Endothelial cell (in vitro differentiated cells): ENCODE measurements at regions not wholly inside any gene's neighbourhood (a gene's known extent, or its start where the extent isn't known, plus 50 kb on each side); places are given as distances from the start of the nearest gene placed in this dataset.
A peak's percentile ranks its signal among the peaks of the same experiment; 100 is the strongest.

Source experiments
- DNase-seq: peaks from one replicate; pipeline ENCODE4 v3.0.0; 2021; ENCODE audit warnings: low spot score
- H3K27ac Mint-ChIP-seq: one replicate; pipeline ENCODE4 v1.8.0; 2021; ENCODE audit warnings: mixed read lengths, inconsistent platforms; ENCODE audit not compliant: unreplicated experiment
- H3K27me3 Mint-ChIP-seq: one replicate; pipeline ENCODE4 v1.8.0; 2021; ENCODE audit warnings: mild to moderate bottlenecking, moderate library complexity, mixed read lengths, inconsistent platforms; ENCODE audit not compliant: unreplicated experiment
- H3K36me3 Mint-ChIP-seq: one replicate; pipeline ENCODE4 v1.8.0; 2021; ENCODE audit warnings: mild to moderate bottlenecking, low read depth, mixed read lengths, inconsistent platforms; ENCODE audit not compliant: unreplicated experiment
- H3K4me1 Mint-ChIP-seq: one replicate; pipeline ENCODE4 v1.8.0; 2021; ENCODE audit warnings: mild to moderate bottlenecking, mixed read lengths, inconsistent platforms; ENCODE audit not compliant: unreplicated experiment
- H3K4me3 Mint-ChIP-seq: one replicate; pipeline ENCODE4 v1.8.0; 2021; ENCODE audit warnings: mild to moderate bottlenecking, mixed read lengths, inconsistent platforms; ENCODE audit not compliant: unreplicated experiment
- H3K9me3 Mint-ChIP-seq: one replicate; pipeline ENCODE4 v1.8.0; 2021; ENCODE audit warnings: mixed read lengths, inconsistent platforms; ENCODE audit not compliant: unreplicated experiment
- TF ChIP-seq, protein P1 (sequence below): fragments of 200-600 bp; sonication (generic); IDR thresholded peaks from one replicate; pipeline ENCODE4 v1.5.0; 2021; ENCODE audit warnings: antibody characterized with exemption; ENCODE audit not compliant: unreplicated experiment

DNA sequence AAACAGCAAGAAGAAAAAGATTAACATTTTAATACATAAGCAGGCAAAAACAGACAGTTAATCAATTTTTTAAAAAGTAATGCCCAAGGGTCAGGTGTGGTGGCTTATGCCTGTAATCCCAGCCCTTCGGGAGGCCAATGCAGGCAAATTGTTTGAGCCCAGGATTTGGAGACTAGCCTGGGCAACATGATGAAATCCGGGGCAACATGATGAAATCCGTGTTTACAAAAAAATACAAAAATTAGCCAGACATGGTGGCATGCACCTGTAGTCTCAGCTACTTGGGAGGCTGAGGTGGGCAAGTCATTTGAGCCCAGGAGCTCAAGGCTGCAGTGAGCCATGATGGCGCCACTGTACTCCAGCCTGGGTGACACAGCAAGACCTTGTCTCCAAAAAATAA lies 94.1 kb upstream of the DST start:
- Mint-ChIP-seq H3K4me3 (no peak overlapping the region), H3K9me3 (no peaks in the 10 kb centered on the region), H3K36me3 (peaks cover 9% of the 10 kb centered on the region), H3K27me3 (peaks cover 9% of the 10 kb centered on the region), H3K4me1 (peaks cover 10% of the 10 kb centered on the region), H3K27ac (no peak overlapping the region)
- no peak for DNase-seq
- TF ChIP-seq, protein P1, sequence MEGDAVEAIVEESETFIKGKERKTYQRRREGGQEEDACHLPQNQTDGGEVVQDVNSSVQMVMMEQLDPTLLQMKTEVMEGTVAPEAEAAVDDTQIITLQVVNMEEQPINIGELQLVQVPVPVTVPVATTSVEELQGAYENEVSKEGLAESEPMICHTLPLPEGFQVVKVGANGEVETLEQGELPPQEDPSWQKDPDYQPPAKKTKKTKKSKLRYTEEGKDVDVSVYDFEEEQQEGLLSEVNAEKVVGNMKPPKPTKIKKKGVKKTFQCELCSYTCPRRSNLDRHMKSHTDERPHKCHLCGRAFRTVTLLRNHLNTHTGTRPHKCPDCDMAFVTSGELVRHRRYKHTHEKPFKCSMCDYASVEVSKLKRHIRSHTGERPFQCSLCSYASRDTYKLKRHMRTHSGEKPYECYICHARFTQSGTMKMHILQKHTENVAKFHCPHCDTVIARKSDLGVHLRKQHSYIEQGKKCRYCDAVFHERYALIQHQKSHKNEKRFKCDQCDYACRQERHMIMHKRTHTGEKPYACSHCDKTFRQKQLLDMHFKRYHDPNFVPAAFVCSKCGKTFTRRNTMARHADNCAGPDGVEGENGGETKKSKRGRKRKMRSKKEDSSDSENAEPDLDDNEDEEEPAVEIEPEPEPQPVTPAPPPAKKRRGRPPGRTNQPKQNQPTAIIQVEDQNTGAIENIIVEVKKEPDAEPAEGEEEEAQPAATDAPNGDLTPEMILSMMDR, result no peak

DNA sequence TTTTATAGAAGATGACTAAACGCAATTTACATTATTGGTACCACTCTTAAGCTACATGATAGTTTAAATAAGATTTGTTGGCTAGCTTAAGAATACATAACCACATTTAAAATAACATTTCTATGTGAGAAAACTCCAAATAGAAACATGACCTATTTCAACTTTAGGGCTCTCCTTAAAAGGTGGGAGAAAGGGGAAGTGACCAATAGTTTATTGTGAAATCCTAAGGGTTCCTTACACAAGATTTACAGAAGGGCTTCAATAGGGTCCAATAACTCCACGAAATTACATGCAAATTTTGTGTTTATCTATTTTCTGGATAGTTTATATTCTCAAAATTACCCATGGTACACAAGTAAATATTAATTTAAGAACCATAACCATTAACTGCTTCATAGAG lies 91.6 kb upstream of the DST start:
- Mint-ChIP-seq H3K4me1 (peaks cover 10% of the 10 kb centered on the region), H3K4me3 (no peak overlapping the region), H3K9me3 (no peaks in the 10 kb centered on the region), H3K27ac (no peak overlapping the region), H3K36me3 (peaks cover 9% of the 10 kb centered on the region), H3K27me3 (peaks cover 5% of the 10 kb centered on the region)
- no peak for DNase-seq
- TF ChIP-seq, protein P1, result no peak

DNA sequence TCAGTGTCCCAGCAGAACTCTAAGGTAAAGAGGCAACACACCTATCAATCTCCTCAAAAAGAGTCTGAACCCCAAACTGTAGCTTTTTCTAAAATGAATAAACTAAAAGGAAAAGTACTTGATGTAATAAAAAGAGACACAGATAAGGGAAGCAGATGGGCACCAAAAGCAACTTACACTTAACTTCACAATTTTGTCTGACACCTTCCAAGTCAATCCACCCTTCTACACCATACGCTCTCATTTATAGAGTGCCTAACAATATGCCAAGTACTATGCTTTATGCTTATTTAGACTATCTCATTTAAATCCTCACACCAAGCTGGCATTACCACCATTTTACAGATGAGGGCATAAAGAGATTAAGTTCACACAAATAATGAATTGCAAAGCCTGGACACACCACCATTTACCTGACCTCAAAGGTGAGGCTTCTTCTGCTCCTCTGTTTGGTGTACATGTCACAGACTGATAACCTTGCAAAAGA lies 90.6 kb upstream of the DST start:
- TF ChIP-seq, protein P1, result no peak
- peaks cover 10% of the 10 kb centered on the region for H3K4me1 Mint-ChIP-seq
- H3K36me3 Mint-ChIP-seq, result peaks cover 9% of the 10 kb centered on the region
- no peak for DNase-seq
- H3K27me3 Mint-ChIP-seq, result peaks cover 5% of the 10 kb centered on the region
- no peaks in the 10 kb centered on the region for H3K9me3 Mint-ChIP-seq
- peak overlapping the region; percentile 76 for H3K4me3 Mint-ChIP-seq
- no peak overlapping the region for H3K27ac Mint-ChIP-seq

DNA sequence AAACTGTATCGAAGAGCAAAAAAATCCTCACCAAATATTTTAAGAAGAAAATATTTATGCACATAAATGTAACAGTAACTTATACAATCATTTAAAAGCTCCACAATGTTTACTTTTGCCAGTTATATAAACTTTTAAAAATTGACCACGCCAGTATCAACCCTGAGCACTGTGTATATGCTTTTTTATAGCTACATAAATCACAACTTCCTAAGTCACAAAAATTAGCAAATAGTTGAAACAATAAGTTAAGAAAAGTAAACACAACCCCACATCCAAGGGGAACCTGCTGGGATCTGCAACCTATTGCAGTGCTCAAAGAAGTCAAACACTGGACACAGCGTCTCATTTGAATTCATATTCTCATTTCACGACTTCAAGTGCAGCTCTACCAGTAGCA lies 89.8 kb upstream of the DST start:
- no peak for DNase-seq
- Mint-ChIP-seq H3K4me3 (no peak overlapping the region), H3K9me3 (no peaks in the 10 kb centered on the region), H3K27me3 (peaks cover 5% of the 10 kb centered on the region), H3K27ac (no peak overlapping the region), H3K4me1 (peaks cover 11% of the 10 kb centered on the region), H3K36me3 (peaks cover 9% of the 10 kb centered on the region)
- TF ChIP-seq, protein P1, result no peak

DNA sequence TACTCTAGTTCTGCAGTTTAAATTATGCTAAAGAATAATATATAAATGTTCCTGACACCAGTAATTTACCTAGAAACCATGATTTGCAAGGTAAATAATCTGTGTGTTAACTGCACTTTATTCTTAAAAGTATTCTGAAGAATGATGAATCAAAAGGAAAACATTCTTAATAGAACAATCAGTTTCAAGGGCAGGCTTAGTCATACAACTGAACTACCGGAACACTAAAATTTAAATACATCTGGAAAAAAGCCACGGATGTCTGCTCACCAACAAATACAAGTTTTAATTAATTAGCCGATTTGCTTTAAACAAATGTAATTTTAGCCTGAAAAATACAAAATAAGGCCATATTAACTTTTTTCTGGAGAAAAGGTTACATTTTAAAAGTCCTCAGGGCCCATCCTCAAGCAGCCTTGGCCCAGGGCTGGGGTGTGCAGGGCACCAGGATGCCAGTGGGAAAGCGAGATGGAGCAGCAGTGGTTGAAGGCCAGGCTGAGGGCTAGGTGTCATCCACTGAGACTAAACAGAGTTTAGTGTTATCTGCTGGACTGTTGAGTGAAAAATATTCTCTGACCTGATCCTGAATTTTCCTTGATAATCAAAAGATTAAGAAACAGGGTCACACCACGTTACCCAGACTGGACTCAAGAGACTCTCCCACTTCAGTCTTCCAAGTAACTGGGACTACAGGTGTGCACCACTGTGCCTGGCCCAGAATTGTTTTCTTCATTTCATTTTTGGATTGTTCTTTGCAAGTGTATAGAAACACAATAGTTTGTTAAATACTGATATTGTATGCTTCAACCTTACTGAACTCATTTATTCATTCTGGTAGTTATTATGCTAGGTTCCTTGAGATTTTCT lies 88.2 kb upstream of the DST start:
- peaks cover 6% of the 10 kb centered on the region for H3K36me3 Mint-ChIP-seq
- peaks cover 22% of the 10 kb centered on the region for H3K4me1 Mint-ChIP-seq
- no peaks in the 10 kb centered on the region for H3K9me3 Mint-ChIP-seq
- TF ChIP-seq, protein P1, result no peak
- no peak overlapping the region for H3K27ac Mint-ChIP-seq
- DNase-seq, result no peak
- H3K27me3 Mint-ChIP-seq, result peaks cover 3% of the 10 kb centered on the region
- no peak overlapping the region for H3K4me3 Mint-ChIP-seq
